SU-DHL-6 (cell line): ENCODE measurements at regions not wholly inside any gene's neighbourhood (a gene's known extent, or its start where the extent isn't known, plus 50 kb on each side); places are given as distances from the start of the nearest gene placed in this dataset.

ENCODE experiments used
- H2AFZ ChIP-seq: fragments of 200-600 bp; sonication (generic); 2 replicates; pipeline ENCODE4 v1.6.1; 2014; ENCODE audit warnings: low read depth, mild to moderate bottlenecking, moderate library complexity, mixed read lengths, antibody characterized with exemption, low read length; ENCODE audit not compliant: severe bottlenecking
- H3F3A ChIP-seq: fragments of 200-600 bp; shearing (Covaris generic); 2 replicates; pipeline ENCODE4 v1.6.0; 2016; ENCODE audit warnings: antibody characterized with exemption, mild to moderate bottlenecking; ENCODE audit not compliant: insufficient read depth
- H3K27ac ChIP-seq: fragments of 200-600 bp; sonication (generic); 2 replicates; pipeline ENCODE4 v1.5.1; 2016; ENCODE audit warnings: low read depth, mild to moderate bottlenecking, low read length, moderate library complexity, mixed read lengths
- H3K27me3 ChIP-seq: fragments of 200-600 bp; sonication (generic), shearing (Covaris generic); 2 replicates; pipeline ENCODE4 v1.6.0; 2014; ENCODE audit warnings: mild to moderate bottlenecking, low read length
- H3K36me3 ChIP-seq: fragments of 200-600 bp; sonication (generic); 2 replicates; pipeline ENCODE4 v1.6.1; 2014; ENCODE audit warnings: mild to moderate bottlenecking, low read length, mixed read lengths
- H3K4me2 ChIP-seq: fragments of 300-600, 200-600 bp; shearing (Covaris generic), sonication (generic); 2 replicates; pipeline ENCODE4 v1.6.0; 2014; ENCODE audit warnings: low read length, low read depth, mild to moderate bottlenecking; ENCODE audit not compliant: poor library complexity, severe bottlenecking
- H3K4me3 ChIP-seq: fragments of 200-600 bp; sonication (generic); 2 replicates; pipeline ENCODE4 v1.5.1; 2014; ENCODE audit warnings: antibody characterized with exemption, low read length, mild to moderate bottlenecking, mixed read lengths; ENCODE audit not compliant: insufficient read depth, poor library complexity, severe bottlenecking
- H3K79me2 ChIP-seq: fragments of 200-600 bp; sonication (generic); 2 replicates; pipeline ENCODE4 v1.6.1; 2014; ENCODE audit warnings: mild to moderate bottlenecking, low read length, moderate library complexity; ENCODE audit not compliant: insufficient read depth
- H3K9ac ChIP-seq: fragments of 200-600 bp; sonication (generic); 2 replicates; pipeline ENCODE4 v1.7.0; 2014; ENCODE audit warnings: mild to moderate bottlenecking, low read length
- H3K9me2 ChIP-seq: fragments of 200-600 bp; sonication (generic); replicated peaks from 2 replicates; pipeline ENCODE4 v1.6.1; 2014; ENCODE audit warnings: low read length; ENCODE audit not compliant: insufficient read depth
- H3K9me3 ChIP-seq: fragments of 200-600 bp; sonication (generic); 2 replicates; pipeline ENCODE4 v1.6.1; 2014; ENCODE audit warnings: low read length, mixed read lengths; ENCODE audit not compliant: insufficient read depth
- H4K20me1 ChIP-seq: fragments of 200-600 bp; sonication (generic); 2 replicates; pipeline ENCODE4 v1.6.1; 2014; ENCODE audit warnings: low read depth, mild to moderate bottlenecking, antibody characterized with exemption, low read length, moderate library complexity, mixed read lengths
- EZH2phosphoT487 ChIP-seq: fragments of 200-600 bp; sonication (generic), shearing (Covaris generic); conservative IDR thresholded peaks from 2 replicates; pipeline ENCODE4 v1.6.1; 2018; ENCODE audit warnings: mild to moderate bottlenecking, antibody characterized with exemption, low read length, moderate library complexity, mixed read lengths
- TF ChIP-seq, protein P1 (sequence below): fragments of 200-600 bp; sonication (generic); IDR thresholded peaks from one replicate; pipeline ENCODE4 v1.5.1; 2017; ENCODE audit warnings: antibody characterized with exemption, mild to moderate bottlenecking, low read length, moderate library complexity; ENCODE audit not compliant: insufficient read depth, poor library complexity, severe bottlenecking

DNA sequence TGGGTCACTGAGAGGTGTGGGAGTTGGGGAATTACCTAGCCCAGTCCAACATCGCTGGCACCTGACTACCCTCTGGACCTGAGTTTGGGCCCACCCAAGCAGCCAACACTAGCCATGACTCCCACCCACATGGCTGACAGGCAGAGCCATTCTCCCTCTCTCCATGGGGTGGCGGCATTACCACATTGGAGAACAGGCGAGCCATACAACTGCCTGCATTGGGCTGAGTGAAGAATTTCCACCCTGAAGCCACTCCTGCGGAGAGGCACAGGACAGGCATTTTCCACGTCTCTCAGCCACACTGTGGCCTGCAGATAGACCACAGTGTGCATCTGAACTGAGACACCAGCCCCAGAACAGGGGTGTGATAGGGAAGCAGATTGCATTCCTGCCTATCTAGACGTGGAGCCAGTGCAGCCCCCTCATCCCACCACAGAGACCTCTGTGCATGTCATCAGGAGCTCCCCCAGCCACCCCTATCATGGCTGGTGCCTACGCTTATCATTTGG lies 58.2 kb upstream of the ANTXRL start:
- Histone ChIP-seq H3K79me2 (no peaks in the 10 kb centered on the region), H3K9me2 (no peaks in the 10 kb centered on the region), H3K27ac (no peak overlapping the region), H4K20me1 (no peaks in the 10 kb centered on the region), H3F3A (no peaks in the 10 kb centered on the region), H3K4me3 (no peak overlapping the region), H2AFZ (no peak overlapping the region), H3K9me3 (no peaks in the 10 kb centered on the region), H3K4me2 (no peak overlapping the region), H3K9ac (no peak overlapping the region), H3K27me3 (no peaks in the 10 kb centered on the region), H3K36me3 (no peaks in the 10 kb centered on the region)
- TF ChIP-seq, protein P1, sequence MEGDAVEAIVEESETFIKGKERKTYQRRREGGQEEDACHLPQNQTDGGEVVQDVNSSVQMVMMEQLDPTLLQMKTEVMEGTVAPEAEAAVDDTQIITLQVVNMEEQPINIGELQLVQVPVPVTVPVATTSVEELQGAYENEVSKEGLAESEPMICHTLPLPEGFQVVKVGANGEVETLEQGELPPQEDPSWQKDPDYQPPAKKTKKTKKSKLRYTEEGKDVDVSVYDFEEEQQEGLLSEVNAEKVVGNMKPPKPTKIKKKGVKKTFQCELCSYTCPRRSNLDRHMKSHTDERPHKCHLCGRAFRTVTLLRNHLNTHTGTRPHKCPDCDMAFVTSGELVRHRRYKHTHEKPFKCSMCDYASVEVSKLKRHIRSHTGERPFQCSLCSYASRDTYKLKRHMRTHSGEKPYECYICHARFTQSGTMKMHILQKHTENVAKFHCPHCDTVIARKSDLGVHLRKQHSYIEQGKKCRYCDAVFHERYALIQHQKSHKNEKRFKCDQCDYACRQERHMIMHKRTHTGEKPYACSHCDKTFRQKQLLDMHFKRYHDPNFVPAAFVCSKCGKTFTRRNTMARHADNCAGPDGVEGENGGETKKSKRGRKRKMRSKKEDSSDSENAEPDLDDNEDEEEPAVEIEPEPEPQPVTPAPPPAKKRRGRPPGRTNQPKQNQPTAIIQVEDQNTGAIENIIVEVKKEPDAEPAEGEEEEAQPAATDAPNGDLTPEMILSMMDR = peak; percentile 73
- TF ChIP-seq EZH2phosphoT487 = no peak

DNA sequence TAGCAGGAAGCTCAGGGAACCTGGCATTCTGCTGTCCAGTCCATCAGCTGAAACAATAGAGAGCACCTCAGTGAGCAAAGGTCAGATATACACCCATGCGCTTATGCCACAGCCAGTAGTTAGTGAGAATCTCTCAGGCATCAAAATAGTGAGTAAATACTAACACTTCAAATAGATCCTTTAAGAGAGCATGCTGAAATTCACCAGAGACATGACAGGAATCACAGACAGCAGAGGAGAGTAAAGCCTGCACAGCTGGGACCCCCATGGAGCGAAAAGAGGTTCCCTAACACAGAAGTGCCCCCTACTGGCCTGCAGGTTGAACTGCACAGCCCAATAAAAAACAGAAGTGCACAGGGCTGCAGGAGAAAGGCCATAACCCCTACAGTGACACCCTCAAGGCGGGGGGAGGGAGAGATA lies 57.6 kb upstream of the ANTXRL start:
- no peaks in the 10 kb centered on the region for H3K9me2 ChIP-seq
- H3K27me3 ChIP-seq = no peaks in the 10 kb centered on the region
- no peak overlapping the region for H2AFZ ChIP-seq
- TF ChIP-seq, protein P1 = peak; percentile 90
- no peak for TF ChIP-seq EZH2phosphoT487
- no peaks in the 10 kb centered on the region for H4K20me1 ChIP-seq
- H3K4me2 ChIP-seq = no peak overlapping the region
- H3K4me3 ChIP-seq = no peak overlapping the region
- no peak overlapping the region for H3K9ac ChIP-seq
- H3F3A ChIP-seq = no peaks in the 10 kb centered on the region
- no peaks in the 10 kb centered on the region for H3K9me3 ChIP-seq
- no peak overlapping the region for H3K27ac ChIP-seq
- H3K36me3 ChIP-seq = no peaks in the 10 kb centered on the region
- no peaks in the 10 kb centered on the region for H3K79me2 ChIP-seq

DNA sequence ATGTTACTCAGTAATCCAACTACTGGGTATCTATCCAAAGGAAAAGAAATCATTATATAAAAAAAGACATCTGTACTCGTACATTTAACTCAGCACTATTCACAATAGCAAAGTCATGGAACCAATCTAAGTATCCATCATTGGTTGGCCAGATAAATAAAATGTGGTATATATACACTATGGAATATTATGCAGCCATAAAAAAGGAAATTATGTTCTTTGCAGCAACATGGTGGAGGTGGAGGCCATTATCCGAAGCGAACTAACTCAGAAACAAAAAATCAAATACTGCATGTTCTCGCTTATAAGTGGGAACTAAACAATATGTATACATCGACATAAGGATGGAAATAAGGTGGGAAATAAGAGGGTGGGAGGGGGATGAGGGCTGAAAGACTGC lies 56.2 kb upstream of the ANTXRL start:
- Histone ChIP-seq H3K9me2 (no peaks in the 10 kb centered on the region), H3K4me2 (no peak overlapping the region), H3K9me3 (no peaks in the 10 kb centered on the region), H3K36me3 (no peaks in the 10 kb centered on the region), H3K27me3 (no peaks in the 10 kb centered on the region), H4K20me1 (no peaks in the 10 kb centered on the region), H3K27ac (no peak overlapping the region), H3K9ac (no peak overlapping the region), H3K79me2 (no peaks in the 10 kb centered on the region), H3K4me3 (no peak overlapping the region), H2AFZ (no peak overlapping the region), H3F3A (no peaks in the 10 kb centered on the region)
- no peak for TF ChIP-seq EZH2phosphoT487
- TF ChIP-seq, protein P1 = no peak
